PC-3 (cell line): ENCODE measurements at regions not wholly inside any gene's neighbourhood (a gene's known extent, or its start where the extent isn't known, plus 50 kb on each side); places are given as distances from the start of the nearest gene placed in this dataset.

Source experiments
- EZH2 ChIP-seq: fragments of 300-600 bp; sonication (generic); IDR thresholded peaks from one replicate; pipeline ENCODE4 v1.6.1; 2017; ENCODE audit warnings: antibody characterized with exemption, mild to moderate bottlenecking, low read length; ENCODE audit not compliant: unreplicated experiment
- TF ChIP-seq, protein P1 (sequence below): fragments of 300-600 bp; sonication (generic); conservative IDR thresholded peaks from 2 replicates; pipeline ENCODE4 v1.5.1; 2017; ENCODE audit warnings: antibody characterized with exemption, low read depth, mild to moderate bottlenecking, low read length

GRCh38 chr9:115717711-115718173 is 435.8 kb upstream of the PAPPA start:
- TF ChIP-seq, protein P1, sequence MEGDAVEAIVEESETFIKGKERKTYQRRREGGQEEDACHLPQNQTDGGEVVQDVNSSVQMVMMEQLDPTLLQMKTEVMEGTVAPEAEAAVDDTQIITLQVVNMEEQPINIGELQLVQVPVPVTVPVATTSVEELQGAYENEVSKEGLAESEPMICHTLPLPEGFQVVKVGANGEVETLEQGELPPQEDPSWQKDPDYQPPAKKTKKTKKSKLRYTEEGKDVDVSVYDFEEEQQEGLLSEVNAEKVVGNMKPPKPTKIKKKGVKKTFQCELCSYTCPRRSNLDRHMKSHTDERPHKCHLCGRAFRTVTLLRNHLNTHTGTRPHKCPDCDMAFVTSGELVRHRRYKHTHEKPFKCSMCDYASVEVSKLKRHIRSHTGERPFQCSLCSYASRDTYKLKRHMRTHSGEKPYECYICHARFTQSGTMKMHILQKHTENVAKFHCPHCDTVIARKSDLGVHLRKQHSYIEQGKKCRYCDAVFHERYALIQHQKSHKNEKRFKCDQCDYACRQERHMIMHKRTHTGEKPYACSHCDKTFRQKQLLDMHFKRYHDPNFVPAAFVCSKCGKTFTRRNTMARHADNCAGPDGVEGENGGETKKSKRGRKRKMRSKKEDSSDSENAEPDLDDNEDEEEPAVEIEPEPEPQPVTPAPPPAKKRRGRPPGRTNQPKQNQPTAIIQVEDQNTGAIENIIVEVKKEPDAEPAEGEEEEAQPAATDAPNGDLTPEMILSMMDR, result no peak
- TF ChIP-seq EZH2, result no peak
